ENCODE measurements at regions not wholly inside any gene's neighbourhood (a gene's known extent, or its start where the extent isn't known, plus 50 kb on each side); places are given as distances from the start of the nearest gene placed in this dataset.

DNA sequence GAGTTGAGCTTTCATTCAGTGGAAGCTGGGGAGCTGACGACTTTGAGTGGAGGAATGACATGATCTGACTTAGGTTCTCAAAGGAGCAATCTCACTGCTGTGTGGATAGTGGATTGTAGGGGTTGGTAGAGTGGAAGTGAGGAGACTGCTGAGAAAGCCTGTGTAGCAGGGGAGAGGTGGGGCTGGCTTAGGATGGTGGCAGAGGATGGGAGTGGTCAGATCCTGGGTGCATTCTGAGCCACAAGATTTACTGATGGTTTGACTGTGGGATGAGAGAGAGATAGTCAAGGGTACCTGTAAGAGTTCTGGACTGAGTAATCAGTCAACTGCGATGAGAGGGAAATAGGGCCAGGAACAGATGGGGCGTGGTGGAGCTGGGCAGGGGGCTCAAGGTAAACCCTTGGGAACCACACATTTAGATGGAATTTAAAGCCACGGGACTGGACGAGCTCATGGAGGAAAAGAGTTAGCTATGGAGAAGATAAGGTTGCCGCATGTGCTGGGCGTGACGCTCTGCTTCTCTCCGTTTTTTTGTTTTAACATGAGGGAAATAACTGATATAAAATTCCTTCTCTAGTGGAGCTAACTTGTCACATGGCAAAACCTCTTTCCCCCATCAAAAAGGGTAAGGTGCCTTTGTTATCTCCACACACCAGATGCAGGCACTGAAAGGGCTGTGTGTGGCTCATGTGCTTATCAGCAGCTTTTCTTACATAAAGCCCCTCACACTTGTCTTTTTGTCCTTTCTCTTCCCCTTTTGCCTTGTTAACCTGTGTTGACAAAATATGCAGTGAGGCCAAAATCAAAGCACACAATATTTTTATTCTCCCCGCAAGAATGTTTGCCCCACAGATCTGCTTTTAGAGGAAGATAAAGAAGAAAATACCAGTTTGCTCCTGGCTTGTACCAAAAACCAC, 379.8 kb downstream of the TSN start:
- H3K4me1 ChIP-seq (ENCODE audit: insufficient read depth): no peaks in the 10 kb centered on the region
- no peaks in the 10 kb centered on the region for H3K9me3 ChIP-seq (ENCODE audit: low read depth)
- H3F3A ChIP-seq (ENCODE audit: insufficient read depth): no peaks in the 10 kb centered on the region
- no peaks in the 10 kb centered on the region for H3K36me3 ChIP-seq (ENCODE audit: low read depth)
- H3K79me2 ChIP-seq (ENCODE audit: insufficient read depth): no peaks in the 10 kb centered on the region
- H3K4me2 ChIP-seq (ENCODE audit: unreplicated experiment): no peak overlapping the region
- WGBS, 2 experiments (ENCODE audit: low coverage in 1 of 2, low lambda C conversion rate in 2 of 2, missing lambda C conversion rate in 2 of 2): 64 to 69% methylated on average over 10 of the region's 10 CpGs
- no peak overlapping the region for H3K9ac ChIP-seq
- no peaks in the 10 kb centered on the region for H4K20me1 ChIP-seq (ENCODE audit: insufficient read depth)
- H3K27ac ChIP-seq: no peak overlapping the region
- no peaks in the 10 kb centered on the region for H3K27me3 ChIP-seq (replicated peaks; ENCODE audit: insufficient read depth)
- no peak overlapping the region for H2AFZ ChIP-seq
- no peak overlapping the region for H3K4me3 ChIP-seq
- no peaks in the 10 kb centered on the region for H3K9me2 ChIP-seq (ENCODE audit: insufficient read depth)
- no peak for DNase-seq
- in situ Hi-C loops (cut with MboI): no loop called here
- no peak for TF ChIP-seq EZH2phosphoT487 (IDR thresholded peaks at IDR 0.05; ENCODE audit: insufficient read depth, low read depth)
- TF ChIP-seq EZH2 (IDR thresholded peaks at IDR 0.05; ENCODE audit: insufficient read depth, poor library complexity, severe bottlenecking): no peak

DNA sequence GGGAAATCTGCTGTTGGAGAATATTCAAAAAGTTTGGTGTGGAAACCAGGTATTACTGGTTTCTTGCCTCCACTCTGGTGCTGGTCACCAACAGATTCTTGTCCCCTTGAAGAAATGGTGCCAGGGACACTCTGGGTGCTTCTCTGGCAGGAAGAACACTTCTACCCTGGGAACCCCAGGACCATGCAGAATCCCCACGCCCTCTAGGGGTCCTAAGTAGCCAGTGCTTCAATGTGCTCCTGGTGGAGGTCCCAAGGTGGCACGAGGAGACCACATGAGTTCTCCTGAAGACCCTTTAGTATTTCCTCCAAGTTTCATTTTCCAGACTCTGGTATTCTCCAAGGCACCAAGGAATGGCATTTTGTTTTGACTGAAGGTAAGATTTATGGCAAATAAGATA, 380.6 kb downstream of the TSN start:
- WGBS, 2 experiments (ENCODE audit: low coverage in 1 of 2, low lambda C conversion rate in 2 of 2, missing lambda C conversion rate in 2 of 2): 47 to 68% methylated on average over 2 of the region's 2 CpGs
- H3K27me3 ChIP-seq (replicated peaks; ENCODE audit: insufficient read depth): no peaks in the 10 kb centered on the region
- TF ChIP-seq EZH2phosphoT487 (IDR thresholded peaks at IDR 0.05; ENCODE audit: insufficient read depth, low read depth) (no peak), EZH2 (IDR thresholded peaks at IDR 0.05; ENCODE audit: insufficient read depth, poor library complexity, severe bottlenecking) (no peak)
- H3K9ac ChIP-seq: no peak overlapping the region
- no peak overlapping the region for H2AFZ ChIP-seq
- no peaks in the 10 kb centered on the region for H3K9me2 ChIP-seq (ENCODE audit: insufficient read depth)
- no peak overlapping the region for H3K4me3 ChIP-seq
- H3K79me2 ChIP-seq (ENCODE audit: insufficient read depth): no peaks in the 10 kb centered on the region
- H3K27ac ChIP-seq: no peak overlapping the region
- H3K36me3 ChIP-seq (ENCODE audit: low read depth): no peaks in the 10 kb centered on the region
- H3K4me2 ChIP-seq (ENCODE audit: unreplicated experiment): no peak overlapping the region
- DNase-seq: peak; percentile 24
- in situ Hi-C loops (cut with MboI): no loop called here
- no peaks in the 10 kb centered on the region for H4K20me1 ChIP-seq (ENCODE audit: insufficient read depth)
- no peaks in the 10 kb centered on the region for H3K4me1 ChIP-seq (ENCODE audit: insufficient read depth)
- no peaks in the 10 kb centered on the region for H3F3A ChIP-seq (ENCODE audit: insufficient read depth)
- no peaks in the 10 kb centered on the region for H3K9me3 ChIP-seq (ENCODE audit: low read depth)

DNA sequence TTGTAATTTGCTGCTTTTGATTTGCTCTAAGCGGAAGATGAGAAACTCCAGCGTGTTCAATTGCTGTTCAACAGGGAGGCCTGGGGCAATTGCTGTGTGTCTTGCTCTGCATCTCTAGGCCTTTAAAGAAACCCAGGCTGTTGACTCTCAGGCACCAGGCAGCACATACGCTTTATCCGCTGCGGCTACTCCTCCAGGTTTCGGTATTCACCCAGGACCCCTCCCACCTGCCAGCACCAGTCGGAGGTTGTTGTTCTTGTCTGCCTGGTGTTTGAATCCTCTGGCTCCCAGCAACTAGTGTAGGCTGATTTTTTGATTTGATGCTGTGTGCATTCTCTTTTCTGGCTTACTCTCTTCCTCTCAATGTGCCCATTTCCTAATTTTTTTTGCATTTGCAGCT, 383.1 kb downstream of the TSN start:
- Histone ChIP-seq H3K27ac (no peak overlapping the region), H3K9me3 (ENCODE audit: low read depth) (no peaks in the 10 kb centered on the region), H3F3A (ENCODE audit: insufficient read depth) (no peaks in the 10 kb centered on the region), H3K27me3 (replicated peaks; ENCODE audit: insufficient read depth) (no peaks in the 10 kb centered on the region), H3K9me2 (ENCODE audit: insufficient read depth) (no peaks in the 10 kb centered on the region), H3K36me3 (ENCODE audit: low read depth) (no peaks in the 10 kb centered on the region), H3K9ac (no peak overlapping the region), H3K4me2 (ENCODE audit: unreplicated experiment) (no peak overlapping the region), H2AFZ (no peak overlapping the region), H3K4me1 (ENCODE audit: insufficient read depth) (no peaks in the 10 kb centered on the region), H3K79me2 (ENCODE audit: insufficient read depth) (no peaks in the 10 kb centered on the region), H3K4me3 (no peak overlapping the region), H4K20me1 (ENCODE audit: insufficient read depth) (no peaks in the 10 kb centered on the region)
- no peak for DNase-seq
- WGBS, 2 experiments (ENCODE audit: low coverage in 1 of 2, low lambda C conversion rate in 2 of 2, missing lambda C conversion rate in 2 of 2): 37 to 47% methylated on average over 7 of the region's 7 CpGs
- no peak for TF ChIP-seq EZH2phosphoT487 (IDR thresholded peaks at IDR 0.05; ENCODE audit: insufficient read depth, low read depth)
- TF ChIP-seq EZH2 (IDR thresholded peaks at IDR 0.05; ENCODE audit: insufficient read depth, poor library complexity, severe bottlenecking): no peak
- in situ Hi-C loops (cut with MboI): no loop called here

DNA sequence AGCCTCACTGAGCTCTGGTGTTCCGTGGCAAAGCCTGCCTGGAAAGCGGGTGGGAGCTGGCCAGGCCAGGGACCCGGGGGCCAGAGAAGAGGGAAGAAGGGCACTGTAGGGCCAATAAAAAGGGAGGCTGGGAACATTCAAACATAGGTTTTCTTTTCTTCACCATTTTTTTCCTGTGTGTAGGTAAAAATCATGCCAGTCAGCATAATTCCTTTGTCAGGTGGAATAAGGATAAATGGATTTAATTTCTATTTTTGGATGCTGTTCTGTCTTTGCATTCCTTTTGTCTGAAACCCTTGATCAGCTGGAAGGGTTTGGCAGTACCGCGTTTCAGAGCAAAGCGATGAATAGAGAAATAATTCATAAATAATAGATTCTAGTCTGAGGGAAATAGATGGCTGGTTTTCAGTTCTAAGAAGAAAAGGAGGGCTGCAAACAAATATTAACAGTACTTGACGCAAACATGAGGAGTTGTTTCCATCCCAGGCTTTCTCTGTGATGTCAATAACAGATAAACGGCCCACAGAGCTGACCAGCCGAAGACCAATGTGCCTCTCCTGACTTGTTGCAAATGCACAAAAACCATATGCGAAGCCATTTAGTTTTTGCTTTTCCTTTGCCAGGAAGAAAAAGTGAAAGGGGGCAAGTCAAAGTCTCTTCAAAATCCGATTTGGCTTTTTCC, 384.4 kb downstream of the TSN start:
- DNase-seq: no peak
- Histone ChIP-seq H3K9me2 (ENCODE audit: insufficient read depth) (no peaks in the 10 kb centered on the region), H3K9me3 (ENCODE audit: low read depth) (no peaks in the 10 kb centered on the region), H3K27me3 (replicated peaks; ENCODE audit: insufficient read depth) (no peaks in the 10 kb centered on the region), H3K4me1 (ENCODE audit: insufficient read depth) (no peaks in the 10 kb centered on the region), H3K79me2 (ENCODE audit: insufficient read depth) (no peaks in the 10 kb centered on the region), H3F3A (ENCODE audit: insufficient read depth) (no peaks in the 10 kb centered on the region), H3K4me2 (ENCODE audit: unreplicated experiment) (no peak overlapping the region), H2AFZ (no peak overlapping the region), H3K4me3 (no peak overlapping the region), H3K27ac (no peak overlapping the region), H3K9ac (no peak overlapping the region), H3K36me3 (ENCODE audit: low read depth) (no peaks in the 10 kb centered on the region), H4K20me1 (ENCODE audit: insufficient read depth) (no peaks in the 10 kb centered on the region)
- 59 to 65% methylated on average over 11 of the region's 11 CpGs for WGBS, 2 experiments (ENCODE audit: low coverage in 1 of 2, low lambda C conversion rate in 2 of 2, missing lambda C conversion rate in 2 of 2)
- TF ChIP-seq EZH2phosphoT487 (IDR thresholded peaks at IDR 0.05; ENCODE audit: insufficient read depth, low read depth) (no peak), EZH2 (IDR thresholded peaks at IDR 0.05; ENCODE audit: insufficient read depth, poor library complexity, severe bottlenecking) (no peak)
- in situ Hi-C loops (cut with MboI): no loop called here
